ENCODE measurements at regions not wholly inside any gene's neighbourhood (a gene's known extent, or its start where the extent isn't known, plus 50 kb on each side); places are given as distances from the start of the nearest gene placed in this dataset.

DNA sequence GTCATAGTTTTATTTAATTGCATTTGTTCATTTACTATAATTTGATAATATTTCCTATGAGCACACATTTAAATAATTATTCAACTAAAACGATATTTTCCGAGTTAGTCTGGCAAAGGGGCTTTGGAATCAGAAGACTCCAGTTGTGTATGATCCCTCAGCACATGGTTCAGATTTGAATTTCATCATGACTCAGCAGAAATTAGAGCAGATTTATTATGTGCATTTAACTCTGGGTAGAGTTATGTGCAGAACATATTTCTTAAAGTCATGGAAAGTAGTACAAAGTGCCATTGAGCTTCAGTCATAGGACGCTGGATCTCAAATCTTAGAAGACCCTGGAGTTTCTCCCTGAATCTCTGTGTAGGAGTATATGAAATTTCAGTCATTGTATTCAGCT, 106.7 kb downstream of the ADCYAP1 start:
- Histone ChIP-seq H3K9me2 (no peaks in the 10 kb centered on the region), H4K20me1 (ENCODE audit: insufficient read depth) (no peaks in the 10 kb centered on the region), H3K79me2 (ENCODE audit: insufficient read depth) (no peaks in the 10 kb centered on the region), H3K9me3 (no peaks in the 10 kb centered on the region), H3K27me3 (ENCODE audit: insufficient read depth) (no peaks in the 10 kb centered on the region; the same call in 1 of the 2 replicates), H3K4me3 (ENCODE audit: low read depth in 2 of 2, low read length in 1 of 2) (no peak overlapping the region), H3F3A (replicated peaks; ENCODE audit: insufficient read depth) (no peaks in the 10 kb centered on the region), H3K4me1 (ENCODE audit: control insufficient read depth in 1 of 2, insufficient read depth in 2 of 2, low read depth in 1 of 2, low read length in 1 of 2) (no peaks in the 10 kb centered on the region), H2AFZ (ENCODE audit: low read depth) (no peak overlapping the region), H3K36me3 (replicated peaks in 1 of 2; ENCODE audit: control insufficient read depth in 1 of 2, insufficient read depth in 2 of 2, low read length in 1 of 2) (no peaks in the 10 kb centered on the region), H3K27ac (ENCODE audit: low read depth in 2 of 2, low read length in 1 of 2) (no peak overlapping the region), H3K9ac (no peak overlapping the region), H3K4me2 (no peak overlapping the region)
- ChIA-PET CTCF (no interaction called here), POLR2A (no interaction called here)
- DNase-seq: no peak
- TF ChIP-seq CHD2 (IDR thresholded peaks at IDR 0.05; ENCODE audit: low read length, partially characterized antibody): no peak
- no peak for TF ChIP-seq RCOR1 (IDR thresholded peaks at IDR 0.05; ENCODE audit: low read length)
- no peak for TF ChIP-seq FOSL2 (IDR thresholded peaks at IDR 0.05; ENCODE audit: borderline replicate concordance, low read depth)
- no peak for TF ChIP-seq RXRA (IDR thresholded peaks at IDR 0.05; ENCODE audit: borderline replicate concordance, low read depth)
- TF ChIP-seq USF2 (IDR thresholded peaks at IDR 0.05; ENCODE audit: borderline replicate concordance, low read depth, low read length): no peak
- TF ChIP-seq IRF3 (IDR thresholded peaks at IDR 0.05; ENCODE audit: low read depth, low read length): no peak
- WGBS (ENCODE audit: low lambda C conversion rate): 9% methylated on average over 3 of the region's 3 CpGs

DNA sequence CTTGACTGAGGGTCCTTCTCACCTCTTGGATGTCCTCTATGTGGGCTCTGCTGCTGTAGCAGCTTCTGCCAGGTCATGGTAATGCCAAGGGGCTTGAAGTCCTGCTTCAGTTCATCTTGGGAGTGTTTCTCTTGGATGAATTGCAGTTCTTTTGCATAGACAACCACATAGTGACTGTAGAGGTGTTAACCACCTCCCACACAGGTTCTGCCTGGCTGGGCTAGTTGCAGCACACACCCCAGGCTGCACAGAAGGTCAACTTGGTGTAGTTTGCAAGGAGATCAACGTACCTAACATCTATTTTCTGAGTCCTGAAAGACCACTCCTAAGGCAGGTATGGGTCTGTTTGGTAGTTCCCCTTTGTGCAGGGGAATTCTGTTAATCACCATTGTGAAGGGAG, 108.1 kb downstream of the ADCYAP1 start:
- H3K27me3 ChIP-seq (ENCODE audit: insufficient read depth): no peaks in the 10 kb centered on the region; the same call in 1 of the 2 replicates
- H2AFZ ChIP-seq (ENCODE audit: low read depth): no peak overlapping the region
- no peak overlapping the region for H3K27ac ChIP-seq (ENCODE audit: low read depth in 2 of 2, low read length in 1 of 2)
- no peaks in the 10 kb centered on the region for H3K36me3 ChIP-seq (replicated peaks in 1 of 2; ENCODE audit: control insufficient read depth in 1 of 2, insufficient read depth in 2 of 2, low read length in 1 of 2)
- 0% methylated on average over 1 of the region's 1 CpG for WGBS (ENCODE audit: low lambda C conversion rate)
- H3K9me3 ChIP-seq: no peaks in the 10 kb centered on the region
- no peak for TF ChIP-seq NFIC (IDR thresholded peaks at IDR 0.05; ENCODE audit: borderline replicate concordance)
- no peak for TF ChIP-seq YY1 (IDR thresholded peaks at IDR 0.05; ENCODE audit: low read depth)
- no peak for TF ChIP-seq MEF2A (IDR thresholded peaks at IDR 0.05; ENCODE audit: borderline replicate concordance, low read depth)
- TF ChIP-seq SIN3A (IDR thresholded peaks at IDR 0.05; ENCODE audit: borderline replicate concordance, low read depth, low read length): no peak
- H3K4me1 ChIP-seq (ENCODE audit: control insufficient read depth in 1 of 2, insufficient read depth in 2 of 2, low read depth in 1 of 2, low read length in 1 of 2): no peaks in the 10 kb centered on the region
- no peaks in the 10 kb centered on the region for H3K79me2 ChIP-seq (ENCODE audit: insufficient read depth)
- no peak overlapping the region for H3K4me2 ChIP-seq
- no peak overlapping the region for H3K9ac ChIP-seq
- no peak overlapping the region for H3K4me3 ChIP-seq (ENCODE audit: low read depth in 2 of 2, low read length in 1 of 2)
- no peak for DNase-seq
- no peaks in the 10 kb centered on the region for H3K9me2 ChIP-seq
- H4K20me1 ChIP-seq (ENCODE audit: insufficient read depth): no peaks in the 10 kb centered on the region
- CTCF ChIA-PET: no interaction called here
- POLR2A ChIA-PET: no interaction called here
- H3F3A ChIP-seq (replicated peaks; ENCODE audit: insufficient read depth): no peaks in the 10 kb centered on the region

DNA sequence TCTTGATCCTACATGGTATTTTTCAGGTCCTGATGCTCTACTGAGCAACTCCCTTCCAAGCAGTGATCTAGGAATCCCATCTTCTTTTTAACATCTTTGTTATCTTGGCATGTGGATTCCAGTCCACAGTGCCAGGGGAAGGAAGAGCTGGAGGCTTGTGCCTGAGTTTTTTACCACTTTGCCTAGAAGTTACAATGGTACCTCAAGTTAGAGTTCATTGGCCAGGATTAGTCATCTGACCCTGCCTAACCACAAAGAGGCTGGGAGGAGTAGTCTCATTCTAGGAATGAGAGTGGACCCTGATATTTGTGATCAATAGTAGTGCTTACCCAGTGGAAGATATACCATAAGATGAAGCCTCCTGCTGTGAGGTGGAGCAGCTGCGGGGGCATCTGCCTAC, 109.3 kb downstream of the ADCYAP1 start:
- CTCF ChIA-PET: no interaction called here
- 27% methylated on average over 1 of the region's 1 CpG for WGBS (ENCODE audit: low lambda C conversion rate)

More for the DNA sequence above, 109.3 kb downstream of the ADCYAP1 start:
- Histone ChIP-seq H3K4me1 (ENCODE audit: control insufficient read depth in 1 of 2, insufficient read depth in 2 of 2, low read depth in 1 of 2, low read length in 1 of 2) (no peaks in the 10 kb centered on the region), H3K27ac (ENCODE audit: low read depth in 2 of 2, low read length in 1 of 2) (no peak overlapping the region), H3K9me2 (no peaks in the 10 kb centered on the region), H3K36me3 (replicated peaks in 1 of 2; ENCODE audit: control insufficient read depth in 1 of 2, insufficient read depth in 2 of 2, low read length in 1 of 2) (no peaks in the 10 kb centered on the region), H3K27me3 (ENCODE audit: insufficient read depth) (no peaks in the 10 kb centered on the region; the same call in 1 of the 2 replicates), H3K79me2 (ENCODE audit: insufficient read depth) (no peaks in the 10 kb centered on the region), H3K9me3 (no peaks in the 10 kb centered on the region), H2AFZ (ENCODE audit: low read depth) (no peak overlapping the region), H3K4me3 (ENCODE audit: low read depth in 2 of 2, low read length in 1 of 2) (no peak overlapping the region), H3F3A (replicated peaks; ENCODE audit: insufficient read depth) (no peaks in the 10 kb centered on the region), H3K9ac (no peak overlapping the region), H3K4me2 (no peak overlapping the region), H4K20me1 (ENCODE audit: insufficient read depth) (no peaks in the 10 kb centered on the region)
- no peak for DNase-seq
- POLR2A ChIA-PET: no interaction called here
- TF ChIP-seq FOXM1 (IDR thresholded peaks at IDR 0.05; ENCODE audit: low read depth) (no peak), RXRA (IDR thresholded peaks at IDR 0.05; ENCODE audit: borderline replicate concordance, low read depth) (no peak)

Measured in SK-N-SH (cell line).